22Rv1 (cell line): ENCODE measurements at regions not wholly inside any gene's neighbourhood (a gene's known extent, or its start where the extent isn't known, plus 50 kb on each side); places are given as distances from the start of the nearest gene placed in this dataset.

ENCODE experiments used
- CTCF ChIP-seq: fragments of 450-650 bp; IDR thresholded peaks from 2 replicates; pipeline ENCODE4 v1.5.1; 2017; ENCODE audit warnings: mild to moderate bottlenecking
- ZFX ChIP-seq: fragments of 450-650 bp; IDR thresholded peaks from 2 replicates; pipeline ENCODE4 v1.6.1; 2017; ENCODE audit warnings: antibody characterized with exemption, borderline replicate concordance

- TF ChIP-seq CTCF = no peak
- no peak for TF ChIP-seq ZFX
Measured at GRCh38 chr2:121030523-121030922, 254.5 kb downstream of the TFCP2L1 start.
